ENCODE measurements at regions not wholly inside any gene's neighbourhood (a gene's known extent, or its start where the extent isn't known, plus 50 kb on each side); places are given as distances from the start of the nearest gene placed in this dataset.

DNA sequence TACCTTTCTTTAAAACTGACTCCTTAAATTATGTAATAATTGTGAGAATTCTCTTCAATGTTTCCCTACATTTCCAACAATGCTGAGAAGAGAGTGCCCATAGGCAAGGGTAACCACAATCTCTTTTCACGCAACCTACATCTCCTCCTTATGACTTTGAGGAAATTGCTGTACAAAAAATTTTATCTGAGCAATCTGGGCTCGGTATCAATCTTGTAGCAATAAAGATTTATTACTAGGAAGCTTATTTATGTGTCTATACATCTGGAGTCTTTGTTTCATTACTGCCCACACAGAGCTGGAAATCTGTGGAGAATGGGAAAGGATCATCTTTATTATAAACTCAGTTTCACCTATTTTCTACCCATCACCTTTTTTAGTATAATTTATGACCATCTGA lies 913.8 kb upstream of the SORCS1 start:
- TF ChIP-seq, protein P1, sequence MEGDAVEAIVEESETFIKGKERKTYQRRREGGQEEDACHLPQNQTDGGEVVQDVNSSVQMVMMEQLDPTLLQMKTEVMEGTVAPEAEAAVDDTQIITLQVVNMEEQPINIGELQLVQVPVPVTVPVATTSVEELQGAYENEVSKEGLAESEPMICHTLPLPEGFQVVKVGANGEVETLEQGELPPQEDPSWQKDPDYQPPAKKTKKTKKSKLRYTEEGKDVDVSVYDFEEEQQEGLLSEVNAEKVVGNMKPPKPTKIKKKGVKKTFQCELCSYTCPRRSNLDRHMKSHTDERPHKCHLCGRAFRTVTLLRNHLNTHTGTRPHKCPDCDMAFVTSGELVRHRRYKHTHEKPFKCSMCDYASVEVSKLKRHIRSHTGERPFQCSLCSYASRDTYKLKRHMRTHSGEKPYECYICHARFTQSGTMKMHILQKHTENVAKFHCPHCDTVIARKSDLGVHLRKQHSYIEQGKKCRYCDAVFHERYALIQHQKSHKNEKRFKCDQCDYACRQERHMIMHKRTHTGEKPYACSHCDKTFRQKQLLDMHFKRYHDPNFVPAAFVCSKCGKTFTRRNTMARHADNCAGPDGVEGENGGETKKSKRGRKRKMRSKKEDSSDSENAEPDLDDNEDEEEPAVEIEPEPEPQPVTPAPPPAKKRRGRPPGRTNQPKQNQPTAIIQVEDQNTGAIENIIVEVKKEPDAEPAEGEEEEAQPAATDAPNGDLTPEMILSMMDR (IDR thresholded peaks at IDR 0.05; ENCODE audit: poor library complexity, severe bottlenecking): no peak
- TF ChIP-seq POLR2AphosphoS5 (IDR thresholded peaks at IDR 0.05): no peak
- TF ChIP-seq EZH2 (IDR thresholded peaks at IDR 0.05; ENCODE audit: borderline replicate concordance, insufficient read depth, low read length, poor library complexity, severe bottlenecking): no peak
- no peak for TF ChIP-seq EP300 (conservative IDR thresholded peaks at IDR 0.05; ENCODE audit: poor library complexity, severe bottlenecking)
